ENCODE measurements at regions not wholly inside any gene's neighbourhood (a gene's known extent, or its start where the extent isn't known, plus 50 kb on each side); places are given as distances from the start of the nearest gene placed in this dataset.

- no peaks in the 10 kb centered on the region for H4K20me1 ChIP-seq (ENCODE audit: insufficient read depth)
- H3K27me3 ChIP-seq (ENCODE audit: insufficient read depth, low read depth, low read length), result no peaks in the 10 kb centered on the region
- no peaks in the 10 kb centered on the region for H3K36me3 ChIP-seq (ENCODE audit: insufficient read depth, low read length)
- no peaks in the 10 kb centered on the region for H3K9me2 ChIP-seq (ENCODE audit: insufficient read depth, low read length)
- TF ChIP-seq MXI1 (conservative IDR thresholded peaks at IDR 0.05; ENCODE audit: poor library complexity, severe bottlenecking) (no peak), CTCF (IDR thresholded peaks at IDR 0.05; ENCODE audit: poor library complexity, severe bottlenecking) (no peak), POLR2AphosphoS5 (IDR thresholded peaks at IDR 0.05) (no peak), EZH2 (IDR thresholded peaks at IDR 0.05; ENCODE audit: borderline replicate concordance, insufficient read depth, low read length, poor library complexity, severe bottlenecking) (no peak), RAD21 (conservative IDR thresholded peaks at IDR 0.05) (no peak), SMC3 (conservative IDR thresholded peaks at IDR 0.05; ENCODE audit: poor library complexity) (no peak), EP300 (conservative IDR thresholded peaks at IDR 0.05; ENCODE audit: poor library complexity, severe bottlenecking) (no peak), REST (IDR thresholded peaks at IDR 0.05; ENCODE audit: borderline replicate concordance) (no peak), TAF1 (IDR thresholded peaks at IDR 0.05; ENCODE audit: low read depth) (no peak)
- H3K79me2 ChIP-seq (replicated peaks; ENCODE audit: insufficient read depth, low read length), result no peaks in the 10 kb centered on the region
- no peak overlapping the region for H3K27ac ChIP-seq (ENCODE audit: low read length)
- H3F3A ChIP-seq (ENCODE audit: insufficient read depth, low read length, poor library complexity, severe bottlenecking), result no peaks in the 10 kb centered on the region
- no peak overlapping the region for H3K4me3 ChIP-seq (ENCODE audit: low read length)
- H3K9me3 ChIP-seq (ENCODE audit: low read length), result no peaks in the 10 kb centered on the region
- no peak overlapping the region for H2AFZ ChIP-seq (ENCODE audit: low read depth, low read length)
- no peak overlapping the region for H3K9ac ChIP-seq (ENCODE audit: low read length)
- H3K4me2 ChIP-seq (ENCODE audit: low read length), result no peak overlapping the region
These were observed 426.4 kb upstream of the ID2 start for GRCh38 chr2:8255448-8255800.

- Histone ChIP-seq H3K27ac (ENCODE audit: low read length) (no peak overlapping the region), H3K4me2 (ENCODE audit: low read length) (no peak overlapping the region), H3K9me2 (ENCODE audit: insufficient read depth, low read length) (no peaks in the 10 kb centered on the region), H3K27me3 (ENCODE audit: insufficient read depth, low read depth, low read length) (no peaks in the 10 kb centered on the region), H3K36me3 (ENCODE audit: insufficient read depth, low read length) (no peaks in the 10 kb centered on the region), H3K4me3 (ENCODE audit: low read length) (no peak overlapping the region), H3K79me2 (replicated peaks; ENCODE audit: insufficient read depth, low read length) (no peaks in the 10 kb centered on the region), H3K9me3 (ENCODE audit: low read length) (no peaks in the 10 kb centered on the region), H3F3A (ENCODE audit: insufficient read depth, low read length, poor library complexity, severe bottlenecking) (no peaks in the 10 kb centered on the region), H3K9ac (ENCODE audit: low read length) (no peak overlapping the region), H2AFZ (ENCODE audit: low read depth, low read length) (no peak overlapping the region), H4K20me1 (ENCODE audit: insufficient read depth) (no peaks in the 10 kb centered on the region)
- TF ChIP-seq POLR2AphosphoS5 (IDR thresholded peaks at IDR 0.05) (no peak), MXI1 (conservative IDR thresholded peaks at IDR 0.05; ENCODE audit: poor library complexity, severe bottlenecking) (no peak), EZH2 (IDR thresholded peaks at IDR 0.05; ENCODE audit: borderline replicate concordance, insufficient read depth, low read length, poor library complexity, severe bottlenecking) (no peak), REST (IDR thresholded peaks at IDR 0.05; ENCODE audit: borderline replicate concordance) (no peak), TAF1 (IDR thresholded peaks at IDR 0.05; ENCODE audit: low read depth) (no peak), SMC3 (conservative IDR thresholded peaks at IDR 0.05; ENCODE audit: poor library complexity) (no peak), CTCF (IDR thresholded peaks at IDR 0.05; ENCODE audit: poor library complexity, severe bottlenecking) (no peak), EP300 (conservative IDR thresholded peaks at IDR 0.05; ENCODE audit: poor library complexity, severe bottlenecking) (no peak), RAD21 (conservative IDR thresholded peaks at IDR 0.05) (no peak)
These were observed 425.0 kb upstream of the ID2 start for GRCh38 chr2:8256905-8257304.

All from neural cell (in vitro differentiated cells).